ENCODE measurements at regions not wholly inside any gene's neighbourhood (a gene's known extent, or its start where the extent isn't known, plus 50 kb on each side); places are given as distances from the start of the nearest gene placed in this dataset.
"Not testable (repeated sequence)": the region's sequence is repeated elsewhere in the genome, so short reads cannot be mapped to it uniquely, and the experiment has no call there.

GRCh38 chr12:88736031-88736430 is 155.8 kb upstream of the KITLG start:
- no peak for DNase-seq

- DNase-seq = no peak
Observed at GRCh38 chr12:88733008-88733407, 152.7 kb upstream of the KITLG start.

GRCh38 chr12:88729196-88729595 is 148.9 kb upstream of the KITLG start:
- no peak for DNase-seq

- DNase-seq = no peak
Observed at GRCh38 chr12:88726806-88727720, 146.8 kb upstream of the KITLG start.

- no peak for DNase-seq
Observed at GRCh38 chr12:88725592-88726143, 145.4 kb upstream of the KITLG start.

- DNase-seq = no peak
Observed at GRCh38 chr12:88723219-88723618, 142.9 kb upstream of the KITLG start.

GRCh38 chr12:88720785-88721650 is 140.7 kb upstream of the KITLG start:
- no peak for DNase-seq

GRCh38 chr12:88720231-88720630 is 140.0 kb upstream of the KITLG start:
- DNase-seq = no peak

- DNase-seq = no peak
Observed at GRCh38 chr12:88717188-88717587, 136.9 kb upstream of the KITLG start.

- no peak for DNase-seq
Observed at GRCh38 chr12:88716240-88716639, 136.0 kb upstream of the KITLG start.

- no peak for DNase-seq
Observed at GRCh38 chr12:88715673-88716072, 135.4 kb upstream of the KITLG start.

GRCh38 chr12:88714263-88714882 is 134.1 kb upstream of the KITLG start:
- not testable (repeated sequence) for DNase-seq

GRCh38 chr12:88707800-88708199 is 127.5 kb upstream of the KITLG start:
- DNase-seq = no peak

- DNase-seq = no peak
Observed at GRCh38 chr12:88706286-88706685, 126.0 kb upstream of the KITLG start.

GRCh38 chr12:88703790-88704189 is 123.5 kb upstream of the KITLG start:
- DNase-seq = no peak

- DNase-seq = no peak
Observed at GRCh38 chr12:88698471-88698870, 118.2 kb upstream of the KITLG start.

GRCh38 chr12:88693837-88694445 is 113.7 kb upstream of the KITLG start:
- no peak for DNase-seq

GRCh38 chr12:88691811-88692210 is 111.5 kb upstream of the KITLG start:
- DNase-seq = no peak

GRCh38 chr12:88684610-88685009 is 104.3 kb upstream of the KITLG start:
- no peak for DNase-seq

- DNase-seq = no peak
Observed at GRCh38 chr12:88684170-88684569, 103.9 kb upstream of the KITLG start.

- no peak for DNase-seq
Observed at GRCh38 chr12:88683628-88684027, 103.4 kb upstream of the KITLG start.

- DNase-seq = no peak
Observed at GRCh38 chr12:88681271-88681670, 101.0 kb upstream of the KITLG start.

GRCh38 chr12:88677464-88677863 is 97.2 kb upstream of the KITLG start:
- no peak for DNase-seq
